CD4-positive, alpha-beta T cell (primary cell): ENCODE measurements at regions not wholly inside any gene's neighbourhood (a gene's known extent, or its start where the extent isn't known, plus 50 kb on each side); places are given as distances from the start of the nearest gene placed in this dataset.

Experiments used
- ATAC-seq: fragments of 200-7000 bp; cut with Tn5 transposase; one replicate; pipeline ENCODE4 v1.10.0; 2022; ENCODE audit warnings: mild to moderate bottlenecking; ENCODE audit not compliant: poor library complexity
- CTCF ChIA-PET: fragments of 350-600 bp; sonication (Branson Sonifier 250); formaldehyde crosslinking; loops from one replicate; lab custom pipeline; 2021; ENCODE audit warnings: antibody characterized with exemption, inconsistent platforms; lab: Charles Lee
- POLR2A ChIA-PET: fragments of 350-600 bp; sonication (Branson Sonifier 250); formaldehyde crosslinking; loops from one replicate; lab custom pipeline; 2021; ENCODE audit warnings: antibody characterized with exemption, inconsistent platforms; lab: Charles Lee
- DNase-seq, 14 experiments: peaks; one replicate each; pipeline ENCODE4 v3.0.0-alpha.2; 2013 to 2020; ENCODE audit warnings: mixed read lengths in 2 of 14
- H3K27ac ChIP-seq, 2 donors: one replicate each; pipeline versions ENCODE4 v1.5.1 to v1.7.0; 2013; ENCODE audit warnings: low read length in 2 of 2, low read depth in 1 of 2, mild to moderate bottlenecking in 1 of 2
- H3K27me3 ChIP-seq, 2 experiments: 1 replicate in 1 of 2; 2 replicates in 1 of 2; pipeline versions ENCODE4 v1.6.1 to v1.7.0; 2013; ENCODE audit warnings: low read length in 2 of 2, control low read depth in 1 of 2, mild to moderate bottlenecking in 1 of 2, moderate library complexity in 1 of 2; ENCODE audit not compliant: insufficient read depth in 2 of 2, control insufficient read depth in 1 of 2
- H3K36me3 ChIP-seq: one replicate; pipeline ENCODE4 v1.6.1; 2013; ENCODE audit warnings: low read length, control low read depth; ENCODE audit not compliant: insufficient read depth
- H3K4me1 ChIP-seq: one replicate; pipeline ENCODE4 v1.6.1; 2013; ENCODE audit warnings: low read length, control low read depth; ENCODE audit not compliant: insufficient read depth
- H3K4me3 ChIP-seq: one replicate; pipeline ENCODE4 v1.5.1; 2013; ENCODE audit warnings: mild to moderate bottlenecking, low read length, moderate library complexity
- H3K9me3 ChIP-seq, 2 experiments: 1 replicate in 1 of 2; 2 replicates in 1 of 2; pipeline versions ENCODE4 v1.6.1 to v1.7.0; 2013; ENCODE audit warnings: low read length in 2 of 2, mild to moderate bottlenecking in 2 of 2, control low read depth in 1 of 2, moderate library complexity in 1 of 2; ENCODE audit not compliant: control insufficient read depth in 1 of 2, insufficient read depth in 1 of 2
- H3K27ac Mint-ChIP-seq: one replicate; pipeline ENCODE4 v1.8.0; 2020; ENCODE audit warnings: mixed read lengths
- H3K27me3 Mint-ChIP-seq: one replicate; pipeline ENCODE4 v1.8.0; 2021; ENCODE audit warnings: mixed read lengths
- H3K36me3 Mint-ChIP-seq: one replicate; pipeline ENCODE4 v1.8.0; 2021; ENCODE audit warnings: low read depth, mixed read lengths
- H3K4me1 Mint-ChIP-seq: one replicate; pipeline ENCODE4 v1.8.0; 2021; ENCODE audit warnings: low read depth, mixed read lengths
- H3K4me3 Mint-ChIP-seq: one replicate; pipeline ENCODE4 v1.8.0; 2020; ENCODE audit warnings: mild to moderate bottlenecking, mixed read lengths
- H3K9me3 Mint-ChIP-seq: one replicate; pipeline ENCODE4 v1.8.0; 2020; ENCODE audit warnings: mixed read lengths
- CTCF ChIP-seq: fragments of 200-600 bp; IDR thresholded peaks from one replicate; pipeline ENCODE4 v1.8.0; 2022; ENCODE audit warnings: antibody characterized with exemption, mild to moderate bottlenecking
- intact Hi-C, 2 experiments: fragments of 100-400 bp; cut with DNase I in 1 of 2; cut with micrococcal nuclease in 1 of 2; formaldehyde crosslinking; loops; one replicate each; pipeline versions ENCODE4 v1.15.1 to v1.9.0; 2023 to 2025; cut with DNase I, micrococcal nuclease

GRCh38 chr6:22738194-22738593 is 168.8 kb downstream of the HDGFL1 start:
- CTCF ChIA-PET = no interaction called here
- ATAC-seq = no peak

GRCh38 chr6:22747571-22747970 is 178.2 kb downstream of the HDGFL1 start:
- ATAC-seq = no peak
- no peaks in the 10 kb centered on the region for H3K27me3 ChIP-seq
- TF ChIP-seq CTCF = no peak
- H3K4me1 ChIP-seq = no peaks in the 10 kb centered on the region
- H3K4me3 ChIP-seq = no peak overlapping the region
- H3K36me3 ChIP-seq = no peaks in the 10 kb centered on the region
- H3K4me3 Mint-ChIP-seq = no peak overlapping the region
- no peak for DNase-seq
- ChIA-PET CTCF (no interaction called here), POLR2A (no interaction called here)
- intact Hi-C loops = no loop called here
- no peaks in the 10 kb centered on the region for H3K27me3 Mint-ChIP-seq
- no peaks in the 10 kb centered on the region for H3K9me3 ChIP-seq
- no peaks in the 10 kb centered on the region for H3K9me3 Mint-ChIP-seq
- H3K4me1 Mint-ChIP-seq = no peaks in the 10 kb centered on the region
- no peak overlapping the region for H3K27ac ChIP-seq
- no peak overlapping the region for H3K27ac Mint-ChIP-seq
- H3K36me3 Mint-ChIP-seq = no peaks in the 10 kb centered on the region

More at GRCh38 chr6:22738194-22738593, 168.8 kb downstream of the HDGFL1 start:
- DNase-seq = no peak
- Mint-ChIP-seq H3K27ac (no peak overlapping the region), H3K9me3 (peaks cover 2% of the 10 kb centered on the region), H3K4me3 (no peak overlapping the region), H3K4me1 (no peaks in the 10 kb centered on the region), H3K27me3 (no peaks in the 10 kb centered on the region), H3K36me3 (no peaks in the 10 kb centered on the region)
- no peak overlapping the region for H3K4me3 ChIP-seq
- H3K27me3 ChIP-seq = no peaks in the 10 kb centered on the region
- no peak overlapping the region for H3K27ac ChIP-seq
- intact Hi-C loops = no loop called here
- H3K36me3 ChIP-seq = no peaks in the 10 kb centered on the region
- TF ChIP-seq CTCF = no peak
- H3K4me1 ChIP-seq = no peaks in the 10 kb centered on the region
- POLR2A ChIA-PET = no interaction called here
- H3K9me3 ChIP-seq = peaks cover 0 to 3% of the 10 kb centered on the region in 2 experiments

GRCh38 chr6:22748681-22749080 is 179.3 kb downstream of the HDGFL1 start:
- ChIA-PET POLR2A (no interaction called here), CTCF (no interaction called here)
- H3K27ac Mint-ChIP-seq = no peak overlapping the region
- Histone ChIP-seq H3K4me1 (no peaks in the 10 kb centered on the region), H3K9me3 (no peaks in the 10 kb centered on the region), H3K27me3 (no peaks in the 10 kb centered on the region), H3K4me3 (no peak overlapping the region), H3K27ac (no peak overlapping the region), H3K36me3 (no peaks in the 10 kb centered on the region)
- ATAC-seq = no peak
- no peaks in the 10 kb centered on the region for H3K4me1 Mint-ChIP-seq
- no peak for TF ChIP-seq CTCF
- intact Hi-C loops = no loop called here
- H3K27me3 Mint-ChIP-seq = no peaks in the 10 kb centered on the region
- H3K9me3 Mint-ChIP-seq = no peaks in the 10 kb centered on the region
- H3K36me3 Mint-ChIP-seq = no peaks in the 10 kb centered on the region
- H3K4me3 Mint-ChIP-seq = no peak overlapping the region
- DNase-seq = no peak
